GM12875 (cell line): ENCODE measurements at regions not wholly inside any gene's neighbourhood (a gene's known extent, or its start where the extent isn't known, plus 50 kb on each side); places are given as distances from the start of the nearest gene placed in this dataset.

Source experiments
- H3K4me3 ChIP-seq: one replicate; pipeline ENCODE4 v1.5.1; 2011; ENCODE audit warnings: low read depth, low read length, control low read depth
- CTCF ChIP-seq: IDR thresholded peaks from 2 replicates; pipeline ENCODE4 v1.5.1; 2011; ENCODE audit warnings: low read depth, mild to moderate bottlenecking, control low read depth, inconsistent platforms, low read length, moderate library complexity, borderline replicate concordance; ENCODE audit not compliant: insufficient read depth

GRCh38 chr18:55654986-55655385 lies 67.0 kb upstream of the TCF4 start:
- TF ChIP-seq CTCF = no peak
- no peak overlapping the region for H3K4me3 ChIP-seq

- H3K4me3 ChIP-seq = no peak overlapping the region
- TF ChIP-seq CTCF = no peak
These were observed 63.2 kb upstream of the TCF4 start for GRCh38 chr18:55651236-55651635.

GRCh38 chr18:55650363-55650870 lies 62.4 kb upstream of the TCF4 start:
- TF ChIP-seq CTCF = no peak
- H3K4me3 ChIP-seq = no peak overlapping the region

- no peak overlapping the region for H3K4me3 ChIP-seq
- no peak for TF ChIP-seq CTCF
These were observed 59.3 kb upstream of the TCF4 start for GRCh38 chr18:55647331-55647730.

GRCh38 chr18:55642191-55642590 lies 54.2 kb upstream of the TCF4 start:
- no peak overlapping the region for H3K4me3 ChIP-seq
- TF ChIP-seq CTCF = no peak

GRCh38 chr18:55641486-55641885 lies 53.5 kb upstream of the TCF4 start:
- H3K4me3 ChIP-seq = no peak overlapping the region
- no peak for TF ChIP-seq CTCF
